Transverse colon (tissue), 4 donors: ENCODE measurements at regions not wholly inside any gene's neighbourhood (a gene's known extent, or its start where the extent isn't known, plus 50 kb on each side); places are given as distances from the start of the nearest gene placed in this dataset.

ENCODE experiments used
- DNase-seq: peaks from one replicate; pipeline ENCODE4 v3.0.0-alpha.2; 2019
- H3K27ac ChIP-seq, 4 donors: fragments of 200-600 bp; sonication (generic); 2 replicates each; pipeline ENCODE4 v1.5.1; 2016 to 2018; ENCODE audit warnings: inconsistent platforms in 4 of 4
- H3K27me3 ChIP-seq: fragments of 200-600 bp; sonication (generic); 2 replicates; pipeline ENCODE4 v1.5.1; 2017; ENCODE audit warnings: inconsistent platforms
- H3K36me3 ChIP-seq, 4 donors: fragments of 200-600 bp; sonication (generic); 2 replicates each; pipeline ENCODE4 v1.5.1; 2017 to 2019; ENCODE audit warnings: inconsistent platforms in 4 of 4
- H3K4me1 ChIP-seq, 4 donors: fragments of 200-600 bp; sonication (generic); 2 replicates each; pipeline ENCODE4 v1.5.1; 2017 to 2020; ENCODE audit warnings: inconsistent platforms in 4 of 4
- H3K4me3 ChIP-seq, 4 donors: fragments of 200-600 bp; sonication (generic); 1 replicate in 1 of 4; 2 replicates in 3 of 4; pipeline versions ENCODE4 v1.5.1 to v1.6.1; 2017 to 2019; ENCODE audit warnings: inconsistent platforms in 4 of 4
- H3K9me3 ChIP-seq, 2 donors: fragments of 200-600 bp; sonication (generic); 2 replicates each; pipeline ENCODE4 v1.5.1; 2017 to 2019; ENCODE audit warnings: inconsistent platforms in 2 of 2
- EP300 ChIP-seq: sonication (generic); formaldehyde crosslinking; IDR thresholded peaks from one replicate; pipeline ENCODE4 v1.6.1; 2017; ENCODE audit warnings: antibody characterized with exemption, low read depth
- POLR2A ChIP-seq: fragments of 450-650 bp; IDR thresholded peaks from one replicate; pipeline ENCODE4 v1.6.1; 2016; ENCODE audit warnings: antibody characterized with exemption, mild to moderate bottlenecking, moderate library complexity
- POLR2AphosphoS5 ChIP-seq, 3 donors: sonication (generic); formaldehyde crosslinking; IDR thresholded peaks; one replicate each; pipeline ENCODE4 v1.6.1; 2016; ENCODE audit warnings: antibody characterized with exemption in 3 of 3
- WGBS, 2 donors: methylation state at CpG; one replicate each; pipeline ENCODE4 v1.1.5; 2018; ENCODE audit warnings: low coverage in 1 of 2; 5-methylcytosine and 5-hydroxymethylcytosine counted together
- in situ Hi-C, 4 donors: fragments of 200-750 bp; cut with MboI; loops; one replicate each; pipeline versions ENCODE4 v1.15.0 to v1.15.1; 2017; ENCODE audit warnings: low sequenced_read_pairs in 3 of 4, low pct_ligation_motif_present in 1 of 4, low pct_unique_long_range_greater_than_20kb in 1 of 4
- intact Hi-C: fragments of 100-400 bp; cut with DNase I; formaldehyde crosslinking; loops from one replicate; pipeline ENCODE4 v1.15.1; 2023; ENCODE audit warnings: low total_unique reads
- TF ChIP-seq, protein P1 (sequence below), 5 experiments: fragments of 200-600 bp in 3 of 5; fragments of 450-650 bp in 2 of 5; sonication (generic) in 3 of 5; IDR thresholded peaks; 1 replicate in 2 of 5; 2 replicates in 3 of 5; pipeline ENCODE4 v1.5.1; 2016 to 2017; ENCODE audit warnings: antibody characterized with exemption in 5 of 5, inconsistent platforms in 3 of 5, mild to moderate bottlenecking in 2 of 5, moderate library complexity in 1 of 5

DNA sequence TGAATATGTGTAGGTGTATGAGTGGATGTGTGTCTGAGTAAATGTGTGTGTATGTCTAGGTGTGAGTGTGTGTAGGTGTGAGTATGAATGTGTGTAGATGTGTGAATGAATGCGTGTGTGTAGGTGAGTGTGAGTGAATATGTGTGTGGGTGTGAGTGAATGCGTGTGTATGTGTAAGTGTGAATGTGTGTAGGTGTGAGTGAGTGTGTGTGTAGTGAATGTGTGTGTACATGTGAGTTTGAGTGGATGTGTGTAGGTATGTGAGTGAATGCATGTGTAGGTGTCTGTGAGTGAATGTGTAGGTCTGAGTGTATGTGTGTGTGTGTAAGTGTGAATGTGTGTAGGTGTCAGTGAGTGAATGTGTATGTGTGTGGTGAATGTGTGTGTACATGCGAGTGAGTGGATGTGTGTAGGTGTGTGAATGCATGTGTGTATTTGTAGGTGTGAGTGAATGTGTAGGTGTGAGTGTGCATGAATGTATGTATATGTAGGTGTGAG, 201.0 kb upstream of the ZNF536 start:
- Histone ChIP-seq H3K27ac (no peak overlapping the region), H3K9me3 (no peaks in the 10 kb centered on the region), H3K4me1 (peaks cover 0 to 9% (median 2%) of the 10 kb centered on the region in 4 donors), H3K36me3 (no peaks in the 10 kb centered on the region), H3K27me3 (no peaks in the 10 kb centered on the region), H3K4me3 (no peak overlapping the region)
- TF ChIP-seq, protein P1, sequence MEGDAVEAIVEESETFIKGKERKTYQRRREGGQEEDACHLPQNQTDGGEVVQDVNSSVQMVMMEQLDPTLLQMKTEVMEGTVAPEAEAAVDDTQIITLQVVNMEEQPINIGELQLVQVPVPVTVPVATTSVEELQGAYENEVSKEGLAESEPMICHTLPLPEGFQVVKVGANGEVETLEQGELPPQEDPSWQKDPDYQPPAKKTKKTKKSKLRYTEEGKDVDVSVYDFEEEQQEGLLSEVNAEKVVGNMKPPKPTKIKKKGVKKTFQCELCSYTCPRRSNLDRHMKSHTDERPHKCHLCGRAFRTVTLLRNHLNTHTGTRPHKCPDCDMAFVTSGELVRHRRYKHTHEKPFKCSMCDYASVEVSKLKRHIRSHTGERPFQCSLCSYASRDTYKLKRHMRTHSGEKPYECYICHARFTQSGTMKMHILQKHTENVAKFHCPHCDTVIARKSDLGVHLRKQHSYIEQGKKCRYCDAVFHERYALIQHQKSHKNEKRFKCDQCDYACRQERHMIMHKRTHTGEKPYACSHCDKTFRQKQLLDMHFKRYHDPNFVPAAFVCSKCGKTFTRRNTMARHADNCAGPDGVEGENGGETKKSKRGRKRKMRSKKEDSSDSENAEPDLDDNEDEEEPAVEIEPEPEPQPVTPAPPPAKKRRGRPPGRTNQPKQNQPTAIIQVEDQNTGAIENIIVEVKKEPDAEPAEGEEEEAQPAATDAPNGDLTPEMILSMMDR (IDR thresholded peaks at IDR 0.05): no peak
- TF ChIP-seq POLR2A (no peak), EP300 (no peak), POLR2AphosphoS5 (IDR thresholded peaks at IDR 0.05) (no peak)
- intact Hi-C loops: no loop called here
- no peak for DNase-seq
- in situ Hi-C loops: no loop called here
- WGBS, 2 donors: 90 to 95% methylated on average over 3 of the region's 3 CpGs

- WGBS, 2 donors: 60 to 75% methylated on average over 1 to 10 of the region's 10 CpGs
- in situ Hi-C loops: no loop called here
Observed at GRCh38 chr19:30171795-30172612, 200.2 kb upstream of the ZNF536 start.

DNA sequence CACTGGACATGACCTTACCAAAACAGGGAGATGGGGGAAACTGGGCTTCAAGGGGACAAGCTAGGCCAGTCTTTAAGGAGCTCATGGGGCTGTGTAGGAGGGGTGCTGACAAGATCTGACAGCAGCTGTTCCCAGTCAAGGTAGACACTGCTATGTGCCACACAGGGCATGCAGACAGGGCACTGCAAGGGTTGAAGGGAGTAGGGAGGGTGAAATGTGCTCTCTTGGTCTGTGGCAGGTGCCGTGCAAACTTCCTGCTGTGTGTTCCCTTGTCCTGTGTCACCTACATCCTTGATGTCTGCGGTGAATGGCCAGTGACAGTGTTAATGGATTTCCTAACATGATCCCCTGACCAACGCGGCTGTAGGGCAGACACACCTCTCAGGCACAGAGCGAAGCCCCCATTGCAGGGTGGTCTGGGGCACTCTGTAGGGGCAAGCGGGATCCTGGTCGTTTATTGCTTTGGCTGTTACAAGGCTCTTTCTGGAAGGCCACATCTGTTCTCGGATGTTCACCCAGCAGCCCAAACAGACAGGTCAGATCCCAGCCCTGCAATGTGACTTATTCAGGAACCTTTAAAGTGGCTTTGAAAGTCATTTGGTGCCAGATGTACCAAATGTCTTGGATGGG, 199.5 kb upstream of the ZNF536 start:
- H3K27me3 ChIP-seq: no peaks in the 10 kb centered on the region
- H3K27ac ChIP-seq: peak overlapping the region in 1 of 4 donors; percentile 4
- DNase-seq: no peak
- H3K4me1 ChIP-seq: peaks cover 0 to 9% (median 2%) of the 10 kb centered on the region in 4 donors
- in situ Hi-C loops: no loop called here
- H3K36me3 ChIP-seq: no peaks in the 10 kb centered on the region
- H3K4me3 ChIP-seq: no peak overlapping the region
- TF ChIP-seq POLR2A (no peak), EP300 (no peak), POLR2AphosphoS5 (IDR thresholded peaks at IDR 0.05) (no peak)
- TF ChIP-seq, protein P1 (IDR thresholded peaks at IDR 0.05): no peak
- intact Hi-C loops: no loop called here
- WGBS, 2 donors: 29% methylated on average over 8 of the region's 8 CpGs; no CpG with 5 or more reads in 1 of the 2 donors
- no peaks in the 10 kb centered on the region for H3K9me3 ChIP-seq

More at GRCh38 chr19:30171795-30172612, 200.2 kb upstream of the ZNF536 start:
- intact Hi-C loops: no loop called here
- Histone ChIP-seq H3K9me3 (no peaks in the 10 kb centered on the region), H3K27me3 (no peaks in the 10 kb centered on the region), H3K36me3 (no peaks in the 10 kb centered on the region), H3K4me1 (peaks cover 0 to 9% (median 2%) of the 10 kb centered on the region in 4 donors), H3K27ac (no peak overlapping the region), H3K4me3 (no peak overlapping the region)
- DNase-seq: no peak
- TF ChIP-seq, protein P1 (IDR thresholded peaks at IDR 0.05): no peak
- no peak for TF ChIP-seq EP300
- no peak for TF ChIP-seq POLR2AphosphoS5 (IDR thresholded peaks at IDR 0.05)
- no peak for TF ChIP-seq POLR2A

DNA sequence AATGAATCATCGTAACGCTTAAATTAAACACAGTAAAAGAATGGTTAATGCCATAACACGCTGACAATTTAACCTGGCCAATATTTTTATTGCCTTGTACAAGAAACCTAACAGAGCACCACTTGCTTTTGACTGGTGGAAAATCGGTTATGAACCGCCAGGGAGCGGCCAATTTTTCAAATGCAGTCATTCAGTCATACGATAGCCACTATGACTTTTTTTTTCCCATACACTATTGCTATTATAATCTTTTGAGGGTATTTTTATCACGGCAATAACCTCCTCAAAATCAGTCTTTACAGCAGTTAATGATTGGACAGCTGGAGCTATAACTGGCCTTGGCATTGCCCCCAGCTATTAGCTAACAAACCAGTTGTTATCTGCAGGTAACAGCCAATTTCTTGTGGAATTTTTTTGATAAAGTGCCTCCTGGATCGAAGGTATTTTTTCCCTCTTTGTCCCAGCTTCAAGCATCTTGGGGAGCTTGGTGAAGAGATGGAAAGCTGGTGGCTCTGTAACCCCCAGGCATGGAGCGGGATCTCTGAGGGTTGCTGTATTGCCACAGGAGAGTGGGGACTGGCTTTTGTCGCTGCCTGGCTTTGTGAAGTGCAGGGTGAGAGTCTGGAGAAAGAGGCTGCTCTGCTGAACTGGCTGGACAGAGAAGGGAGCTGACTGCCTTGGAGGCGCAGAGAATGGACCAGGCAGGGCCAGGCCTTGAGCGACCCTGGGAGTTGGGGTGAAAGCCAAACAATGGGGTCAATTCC, 198.4 kb upstream of the ZNF536 start:
- TF ChIP-seq POLR2A (no peak), POLR2AphosphoS5 (IDR thresholded peaks at IDR 0.05) (no peak), EP300 (no peak)
- TF ChIP-seq, protein P1 (IDR thresholded peaks at IDR 0.05): no peak
- intact Hi-C loops: no loop called here
- DNase-seq: peak; percentile 41
- Histone ChIP-seq H3K36me3 (no peaks in the 10 kb centered on the region), H3K4me3 (no peak overlapping the region), H3K9me3 (no peaks in the 10 kb centered on the region), H3K27me3 (no peaks in the 10 kb centered on the region), H3K4me1 (peaks cover 0 to 9% (median 2%) of the 10 kb centered on the region in 4 donors), H3K27ac (peak overlapping the region in 1 of 4 donors; percentile 5)
- in situ Hi-C loops: no loop called here
- WGBS, 2 donors: 49% methylated on average over 8 to 13 of the region's 13 CpGs
